HG03442 (cell line): ENCODE measurements at regions not wholly inside any gene's neighbourhood (a gene's known extent, or its start where the extent isn't known, plus 50 kb on each side); places are given as distances from the start of the nearest gene placed in this dataset.
"Not testable (repeated sequence)": the region's sequence is repeated elsewhere in the genome, so short reads cannot be mapped to it uniquely, and the experiment has no call there.

Experiments
- ATAC-seq: cut with Tn5 transposase; IDR thresholded peaks from one replicate; pipeline ENCODE4 v1.9.1; 2021; ENCODE audit warnings: mild to moderate bottlenecking, moderate library complexity; ENCODE audit not compliant: unreplicated experiment

GRCh38 chr14:55884819-55885218 is 233.4 kb upstream of the PELI2 start:
- no peak for ATAC-seq

GRCh38 chr14:55889124-55889523 is 229.1 kb upstream of the PELI2 start:
- ATAC-seq = no peak

- ATAC-seq = no peak
These were observed 226.5 kb upstream of the PELI2 start for GRCh38 chr14:55891692-55892091.

GRCh38 chr14:55892906-55893305 is 225.3 kb upstream of the PELI2 start:
- no peak for ATAC-seq

- no peak for ATAC-seq
These were observed 224.5 kb upstream of the PELI2 start for GRCh38 chr14:55893705-55894104.

GRCh38 chr14:55897031-55897430 is 221.2 kb upstream of the PELI2 start:
- ATAC-seq = no peak

GRCh38 chr14:55898938-55899337 is 219.3 kb upstream of the PELI2 start:
- no peak for ATAC-seq

GRCh38 chr14:55899531-55899930 is 218.7 kb upstream of the PELI2 start:
- no peak for ATAC-seq

- ATAC-seq = no peak
These were observed 217.5 kb upstream of the PELI2 start for GRCh38 chr14:55900749-55901148.

GRCh38 chr14:55901291-55901690 is 216.9 kb upstream of the PELI2 start:
- ATAC-seq = no peak

- no peak for ATAC-seq
These were observed 216.0 kb upstream of the PELI2 start for GRCh38 chr14:55902241-55902640.

- ATAC-seq = no peak
These were observed 214.1 kb upstream of the PELI2 start for GRCh38 chr14:55904086-55904485.

GRCh38 chr14:55908106-55908505 is 210.1 kb upstream of the PELI2 start:
- ATAC-seq = no peak

GRCh38 chr14:55909879-55910278 is 208.3 kb upstream of the PELI2 start:
- no peak for ATAC-seq

- ATAC-seq = no peak
These were observed 207.5 kb upstream of the PELI2 start for GRCh38 chr14:55910601-55911243.

- no peak for ATAC-seq
These were observed 206.4 kb upstream of the PELI2 start for GRCh38 chr14:55911776-55912175.

- ATAC-seq = no peak
These were observed 205.9 kb upstream of the PELI2 start for GRCh38 chr14:55912344-55912743.

GRCh38 chr14:55913324-55914025 is 204.7 kb upstream of the PELI2 start:
- no peak for ATAC-seq

- ATAC-seq = no peak
These were observed 203.4 kb upstream of the PELI2 start for GRCh38 chr14:55914771-55915170.

GRCh38 chr14:55915456-55915855 is 202.8 kb upstream of the PELI2 start:
- ATAC-seq = no peak

- ATAC-seq = not testable (repeated sequence)
These were observed 198.4 kb upstream of the PELI2 start for GRCh38 chr14:55919800-55920199.

GRCh38 chr14:55921511-55921910 is 196.7 kb upstream of the PELI2 start:
- no peak for ATAC-seq

- no peak for ATAC-seq
These were observed 192.2 kb upstream of the PELI2 start for GRCh38 chr14:55926007-55926406.
